KBM-7 (cell line): ENCODE measurements at regions not wholly inside any gene's neighbourhood (a gene's known extent, or its start where the extent isn't known, plus 50 kb on each side); places are given as distances from the start of the nearest gene placed in this dataset.

Experiments used
- DNase-seq: peaks from one replicate; pipeline ENCODE4 v3.0.0-alpha.2; 2015
- in situ Hi-C: fragments of 300-500 bp; cut with MboI; formaldehyde crosslinking; loops from 2 replicates; pipeline ENCODE4 v1.14.3; 2020; ENCODE audit warnings: low sequenced_read_pairs, low pct_unique_long_range_greater_than_20kb, mixed read lengths

- in situ Hi-C loops, result no loop called here
- DNase-seq, result no peak
These were observed 197.1 kb upstream of the IGF1R start for GRCh38 chr15:98451236-98451635.

GRCh38 chr15:98452238-98452637 is 196.1 kb upstream of the IGF1R start:
- DNase-seq, result no peak
- in situ Hi-C loops, result no loop called here

GRCh38 chr15:98455904-98456303 is 192.4 kb upstream of the IGF1R start:
- in situ Hi-C loops, result no loop called here
- DNase-seq, result no peak

- DNase-seq, result no peak
- in situ Hi-C loops, result no loop called here
These were observed 171.8 kb upstream of the IGF1R start for GRCh38 chr15:98476559-98476958.

- in situ Hi-C loops, result no loop called here
- no peak for DNase-seq
These were observed 167.5 kb upstream of the IGF1R start for GRCh38 chr15:98480844-98481243.

GRCh38 chr15:98483575-98484130 is 164.7 kb upstream of the IGF1R start:
- in situ Hi-C loops, result no loop called here
- DNase-seq, result no peak

- DNase-seq, result no peak
- in situ Hi-C loops, result no loop called here
These were observed 163.4 kb upstream of the IGF1R start for GRCh38 chr15:98484914-98485313.

GRCh38 chr15:98485451-98485850 is 162.9 kb upstream of the IGF1R start:
- no peak for DNase-seq

GRCh38 chr15:98493966-98494511 is 154.3 kb upstream of the IGF1R start:
- no peak for DNase-seq

More at GRCh38 chr15:98485451-98485850, 162.9 kb upstream of the IGF1R start:
- in situ Hi-C loops, result no loop called here

GRCh38 chr15:98501192-98501591 is 147.1 kb upstream of the IGF1R start:
- in situ Hi-C loops, result loop anchor here (25.0 kb wide), 1 partner anchor 561 kb away; no protein-coding TSS in a partner anchor
- DNase-seq, result no peak

More at GRCh38 chr15:98493966-98494511, 154.3 kb upstream of the IGF1R start:
- in situ Hi-C loops, result no loop called here

- no peak for DNase-seq
- in situ Hi-C loops, result loop anchor here (25.0 kb wide), 1 partner anchor 561 kb away; no protein-coding TSS in a partner anchor
These were observed 146.7 kb upstream of the IGF1R start for GRCh38 chr15:98501632-98502031.

GRCh38 chr15:98503970-98504369 is 144.4 kb upstream of the IGF1R start:
- peak; percentile 75 for DNase-seq
- in situ Hi-C loops, result loop anchor here (25.0 kb wide), 1 partner anchor 558 kb away; no protein-coding TSS in a partner anchor

GRCh38 chr15:98504998-98505397 is 143.3 kb upstream of the IGF1R start:
- in situ Hi-C loops, result loop anchor here (25.0 kb wide), 1 partner anchor 557 kb away; no protein-coding TSS in a partner anchor
- DNase-seq, result no peak

- DNase-seq, result no peak
- in situ Hi-C loops, result loop anchor here (25.0 kb wide), 1 partner anchor 557 kb away; no protein-coding TSS in a partner anchor
These were observed 142.7 kb upstream of the IGF1R start for GRCh38 chr15:98505611-98506031.

GRCh38 chr15:98506172-98506571 is 142.2 kb upstream of the IGF1R start:
- in situ Hi-C loops, result loop anchor here (25.0 kb wide), 1 partner anchor 556 kb away; no protein-coding TSS in a partner anchor
- DNase-seq, result no peak

- in situ Hi-C loops, result loop anchor here (25.0 kb wide), 1 partner anchor 556 kb away; no protein-coding TSS in a partner anchor
- no peak for DNase-seq
These were observed 141.6 kb upstream of the IGF1R start for GRCh38 chr15:98506711-98507110.

- in situ Hi-C loops, result loop anchor here (25.0 kb wide), 1 partner anchor 549 kb away; no protein-coding TSS in a partner anchor
- no peak for DNase-seq
These were observed 134.8 kb upstream of the IGF1R start for GRCh38 chr15:98513428-98513986.

GRCh38 chr15:98514034-98514622 is 134.2 kb upstream of the IGF1R start:
- in situ Hi-C loops, result loop anchor here (25.0 kb wide), 1 partner anchor 548 kb away; no protein-coding TSS in a partner anchor
- DNase-seq, result no peak

- DNase-seq, result peak; percentile 78
- in situ Hi-C loops, result loop anchor here (25.0 kb wide), 1 partner anchor 543 kb away; no protein-coding TSS in a partner anchor
These were observed 129.3 kb upstream of the IGF1R start for GRCh38 chr15:98518823-98519561.
